Mesodermal cell (in vitro differentiated cells): ENCODE measurements at regions not wholly inside any gene's neighbourhood (a gene's known extent, or its start where the extent isn't known, plus 50 kb on each side); places are given as distances from the start of the nearest gene placed in this dataset.

Source experiments
- H3K27ac ChIP-seq: 2 replicates; pipeline ENCODE4 v1.7.0; 2013; ENCODE audit warnings: mild to moderate bottlenecking, low read depth, low read length, moderate library complexity; ENCODE audit not compliant: severe bottlenecking
- H3K36me3 ChIP-seq: 2 replicates; pipeline ENCODE4 v1.7.1; 2013; ENCODE audit warnings: mild to moderate bottlenecking, low read length, moderate library complexity; ENCODE audit not compliant: control insufficient read depth, insufficient read depth
- H3K4me1 ChIP-seq: one replicate; pipeline ENCODE4 v1.7.1; 2013; ENCODE audit warnings: mild to moderate bottlenecking, low read length; ENCODE audit not compliant: insufficient read depth, control insufficient read depth, poor library complexity, severe bottlenecking
- H3K4me3 ChIP-seq: 2 replicates; pipeline ENCODE4 v1.7.0; 2013; ENCODE audit warnings: low read length, control low read depth, mild to moderate bottlenecking; ENCODE audit not compliant: insufficient read depth, poor library complexity, severe bottlenecking; ENCODE audit errors: extremely low read depth
- H3K9me3 ChIP-seq: 2 replicates; pipeline ENCODE4 v1.7.1; 2013; ENCODE audit warnings: mild to moderate bottlenecking, low read length, moderate library complexity; ENCODE audit not compliant: control insufficient read depth
- WGBS, 2 experiments: methylation state at CpG; one replicate each; pipeline ENCODE4 v1.1.5; 2013; ENCODE audit warnings: missing lambda C conversion rate in 2 of 2; ENCODE audit not compliant: insufficient coverage in 2 of 2; 5-methylcytosine and 5-hydroxymethylcytosine counted together

DNA sequence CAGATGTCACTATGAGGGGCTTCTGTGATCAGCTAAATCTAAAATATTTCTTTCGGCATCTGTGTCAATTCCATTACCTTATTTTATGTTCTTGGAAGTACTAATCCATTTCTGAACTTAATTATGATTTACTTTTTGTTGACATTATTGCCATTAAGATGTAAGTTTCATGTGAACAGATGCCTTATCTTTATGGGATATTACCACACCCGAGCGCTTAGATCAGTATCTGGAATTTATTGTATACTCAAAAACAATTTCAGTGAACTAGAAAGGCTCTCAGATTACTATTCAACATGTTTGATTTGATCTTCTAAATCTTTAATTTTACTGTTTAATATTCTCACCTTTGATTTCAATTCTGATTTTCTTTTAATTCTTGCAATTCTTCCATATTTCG lies 567.7 kb upstream of the TLE4 start:
- no peaks in the 10 kb centered on the region for H3K36me3 ChIP-seq
- H3K4me1 ChIP-seq, result peaks cover 9% of the 10 kb centered on the region
- H3K4me3 ChIP-seq, result no peak overlapping the region
- no CpG with 5 or more reads among the region's 4 CpGs for WGBS, 2 experiments
- no peak overlapping the region for H3K27ac ChIP-seq
- no peaks in the 10 kb centered on the region for H3K9me3 ChIP-seq

GRCh38 chr9:79006546-79006945 lies 565.2 kb upstream of the TLE4 start:
- H3K4me1 ChIP-seq, result peaks cover 9% of the 10 kb centered on the region
- WGBS, 2 experiments, result 97 to 100% methylated on average over 3 to 4 of the region's 4 CpGs
- H3K4me3 ChIP-seq, result no peak overlapping the region
- H3K27ac ChIP-seq, result no peak overlapping the region
- H3K36me3 ChIP-seq, result no peaks in the 10 kb centered on the region
- no peaks in the 10 kb centered on the region for H3K9me3 ChIP-seq

DNA sequence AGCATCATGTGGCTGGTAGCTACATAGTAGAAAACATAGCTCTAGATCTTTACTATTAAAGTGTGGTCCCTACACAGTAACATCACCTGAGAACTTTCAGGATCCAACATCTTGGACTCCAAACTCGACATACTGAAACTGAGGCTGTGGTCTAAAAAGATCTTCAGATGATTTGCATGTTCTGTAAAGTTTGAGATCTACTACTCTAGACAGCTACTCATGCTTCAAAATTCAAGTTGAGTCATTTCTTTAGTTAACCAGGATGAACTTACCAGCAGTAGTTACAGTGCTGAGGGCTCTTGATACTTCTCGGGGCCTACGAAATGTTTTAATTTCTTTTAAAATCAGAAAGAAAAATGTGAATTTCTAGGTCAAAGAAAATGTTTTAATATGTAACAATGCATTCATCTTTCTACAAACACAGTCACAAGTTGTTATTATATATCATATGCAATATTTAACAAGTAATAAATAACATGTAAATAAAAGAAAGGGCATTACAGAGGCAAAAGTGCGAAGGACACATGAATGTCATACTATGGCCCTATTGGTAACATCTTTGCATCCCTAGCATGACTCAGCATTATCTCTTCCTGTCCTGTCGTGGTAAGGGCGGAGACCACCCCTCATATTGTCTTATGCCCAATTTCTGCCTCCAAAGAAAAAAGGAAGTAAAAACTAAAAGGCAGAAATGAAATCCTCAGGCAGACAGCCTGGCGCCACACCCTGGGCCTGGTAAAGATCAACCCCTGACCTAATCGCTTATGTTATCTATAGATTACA lies 563.9 kb upstream of the TLE4 start:
- no peak overlapping the region for H3K27ac ChIP-seq
- 93 to 100% methylated on average over 2 to 4 of the region's 8 CpGs for whole genome bisulfite sequencing, 2 experiments
- no peaks in the 10 kb centered on the region for H3K36me3 ChIP-seq
- H3K4me3 ChIP-seq, result no peak overlapping the region
- H3K4me1 ChIP-seq, result peaks cover 13% of the 10 kb centered on the region
- H3K9me3 ChIP-seq, result peaks cover 4% of the 10 kb centered on the region

DNA sequence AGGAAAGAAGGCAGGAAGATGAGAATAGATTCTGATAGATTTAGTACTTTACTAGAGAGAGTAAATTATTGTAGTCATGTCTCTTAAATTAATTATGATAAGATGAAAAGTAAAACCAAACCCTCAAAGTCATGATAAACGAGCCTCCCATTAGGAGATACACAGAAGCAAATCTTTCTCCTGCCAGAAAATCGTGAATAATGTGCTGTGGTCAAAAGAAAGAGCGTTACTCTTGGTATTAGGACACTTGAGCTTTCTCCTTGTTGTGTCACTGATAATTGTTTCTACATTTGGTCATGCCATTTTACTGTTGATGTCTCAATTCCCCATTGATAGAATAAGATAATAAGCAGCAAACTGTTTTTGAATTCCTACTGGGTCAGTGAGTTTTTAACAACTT lies 562.8 kb upstream of the TLE4 start:
- Histone ChIP-seq H3K4me3 (no peak overlapping the region), H3K9me3 (peaks cover 9% of the 10 kb centered on the region), H3K27ac (no peak overlapping the region), H3K4me1 (peaks cover 23% of the 10 kb centered on the region), H3K36me3 (no peaks in the 10 kb centered on the region)
- WGBS, 2 experiments, result 78 to 100% methylated on average over 2 to 3 of the region's 3 CpGs

GRCh38 chr9:79011461-79011860 lies 560.3 kb upstream of the TLE4 start:
- Histone ChIP-seq H3K27ac (no peak overlapping the region), H3K9me3 (peaks cover 9% of the 10 kb centered on the region), H3K4me3 (no peak overlapping the region), H3K4me1 (peaks cover 34% of the 10 kb centered on the region), H3K36me3 (no peaks in the 10 kb centered on the region)
- 85 to 96% methylated on average over 3 of the region's 3 CpGs for WGBS, 2 experiments

GRCh38 chr9:79012561-79012960 lies 559.2 kb upstream of the TLE4 start:
- Histone ChIP-seq H3K4me1 (peaks cover 34% of the 10 kb centered on the region), H3K4me3 (no peak overlapping the region), H3K27ac (no peak overlapping the region), H3K36me3 (no peaks in the 10 kb centered on the region), H3K9me3 (peaks cover 9% of the 10 kb centered on the region)

DNA sequence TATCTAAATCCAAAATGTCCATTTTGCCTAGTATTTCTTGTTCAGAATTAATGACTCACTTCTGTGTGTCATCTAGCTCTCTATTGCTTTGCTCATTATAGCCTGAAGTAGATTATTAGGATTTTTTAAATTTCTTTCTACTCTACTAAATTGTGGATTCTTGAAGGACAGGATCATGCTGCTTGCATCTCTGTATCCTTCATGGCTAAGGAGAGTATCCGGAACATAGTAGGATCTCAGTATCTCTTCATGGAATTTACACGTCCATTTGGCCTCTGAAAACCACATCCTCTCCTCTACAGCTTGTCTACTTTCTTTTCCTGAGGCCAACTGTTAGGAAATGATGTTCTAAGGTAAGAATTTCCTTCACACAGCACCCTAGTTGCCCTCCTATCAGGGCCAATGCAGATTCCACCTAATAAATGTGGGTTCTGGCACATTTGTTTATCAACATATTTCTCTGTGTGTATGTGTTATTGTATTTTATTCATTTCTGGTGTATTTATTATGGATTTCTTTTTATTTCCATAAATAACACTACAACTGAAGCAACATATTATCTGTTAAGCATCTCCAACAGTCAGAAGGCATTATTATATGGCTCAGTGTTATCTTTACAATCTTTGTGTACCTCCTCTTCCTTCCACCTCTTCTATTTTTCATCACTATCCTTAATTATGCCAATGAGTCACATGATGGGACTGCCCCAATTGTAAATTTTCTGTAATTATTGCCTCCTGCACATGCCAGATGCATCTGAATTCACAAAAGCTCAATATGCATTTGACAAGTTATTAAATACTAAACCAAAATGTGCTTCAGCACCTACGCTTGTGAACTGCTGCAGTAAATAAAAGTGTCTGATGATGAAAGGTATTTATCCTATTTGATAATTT lies 557.8 kb upstream of the TLE4 start:
- H3K27ac ChIP-seq, result no peak overlapping the region
- no peaks in the 10 kb centered on the region for H3K36me3 ChIP-seq
- H3K4me1 ChIP-seq, result peaks cover 29% of the 10 kb centered on the region
- no peak overlapping the region for H3K4me3 ChIP-seq
- H3K9me3 ChIP-seq, result peaks cover 9% of the 10 kb centered on the region
- 83 to 100% methylated on average over 1 to 2 of the region's 3 CpGs for WGBS, 2 experiments

GRCh38 chr9:79014929-79015699 lies 556.7 kb upstream of the TLE4 start:
- WGBS, 2 experiments, result 90 to 95% methylated on average over 3 of the region's 5 CpGs
- H3K4me1 ChIP-seq, result peaks cover 29% of the 10 kb centered on the region

GRCh38 chr9:79015951-79016350 lies 555.8 kb upstream of the TLE4 start:
- no peak overlapping the region for H3K27ac ChIP-seq
- peaks cover 9% of the 10 kb centered on the region for H3K9me3 ChIP-seq
- H3K36me3 ChIP-seq, result no peaks in the 10 kb centered on the region
- H3K4me1 ChIP-seq, result peaks cover 29% of the 10 kb centered on the region
- 92 to 93% methylated on average over 2 to 4 of the region's 4 CpGs for WGBS, 2 experiments
- no peak overlapping the region for H3K4me3 ChIP-seq

More at GRCh38 chr9:79014929-79015699, 556.7 kb upstream of the TLE4 start:
- Histone ChIP-seq H3K9me3 (peaks cover 9% of the 10 kb centered on the region), H3K27ac (peak overlapping the region; percentile 24), H3K4me3 (no peak overlapping the region), H3K36me3 (no peaks in the 10 kb centered on the region)

DNA sequence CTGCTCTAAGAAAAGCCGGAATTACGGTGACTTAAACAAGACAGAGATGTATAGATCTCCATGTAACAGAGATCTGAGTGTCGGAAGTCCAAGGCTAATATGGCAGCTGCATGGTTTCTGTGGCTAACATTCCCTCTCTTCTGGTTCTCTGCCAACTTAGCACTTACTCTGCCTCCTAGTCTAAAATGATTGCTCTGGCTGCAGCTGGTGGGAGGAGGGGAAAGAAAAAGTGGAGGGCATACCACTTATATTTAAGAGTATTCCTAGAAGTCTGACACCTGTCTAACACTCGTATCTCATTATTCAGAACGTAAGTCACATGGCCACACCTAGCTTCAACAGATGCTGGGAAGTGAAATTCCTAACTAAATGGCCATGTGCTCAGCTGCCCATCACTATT lies 551.5 kb upstream of the TLE4 start:
- Histone ChIP-seq H3K36me3 (no peaks in the 10 kb centered on the region), H3K27ac (no peak overlapping the region), H3K9me3 (no peaks in the 10 kb centered on the region), H3K4me1 (peaks cover 7% of the 10 kb centered on the region), H3K4me3 (no peak overlapping the region)
- WGBS, 2 experiments, result 95 to 97% methylated on average over 3 of the region's 5 CpGs
